Iris pigment epithelial cell (primary cell): ENCODE measurements at regions not wholly inside any gene's neighbourhood (a gene's known extent, or its start where the extent isn't known, plus 50 kb on each side); places are given as distances from the start of the nearest gene placed in this dataset.

Experiments used
- DNase-seq: peaks from one replicate; pipeline ENCODE4 v3.0.0-alpha.2; 2011; ENCODE audit warnings: low read depth

DNA sequence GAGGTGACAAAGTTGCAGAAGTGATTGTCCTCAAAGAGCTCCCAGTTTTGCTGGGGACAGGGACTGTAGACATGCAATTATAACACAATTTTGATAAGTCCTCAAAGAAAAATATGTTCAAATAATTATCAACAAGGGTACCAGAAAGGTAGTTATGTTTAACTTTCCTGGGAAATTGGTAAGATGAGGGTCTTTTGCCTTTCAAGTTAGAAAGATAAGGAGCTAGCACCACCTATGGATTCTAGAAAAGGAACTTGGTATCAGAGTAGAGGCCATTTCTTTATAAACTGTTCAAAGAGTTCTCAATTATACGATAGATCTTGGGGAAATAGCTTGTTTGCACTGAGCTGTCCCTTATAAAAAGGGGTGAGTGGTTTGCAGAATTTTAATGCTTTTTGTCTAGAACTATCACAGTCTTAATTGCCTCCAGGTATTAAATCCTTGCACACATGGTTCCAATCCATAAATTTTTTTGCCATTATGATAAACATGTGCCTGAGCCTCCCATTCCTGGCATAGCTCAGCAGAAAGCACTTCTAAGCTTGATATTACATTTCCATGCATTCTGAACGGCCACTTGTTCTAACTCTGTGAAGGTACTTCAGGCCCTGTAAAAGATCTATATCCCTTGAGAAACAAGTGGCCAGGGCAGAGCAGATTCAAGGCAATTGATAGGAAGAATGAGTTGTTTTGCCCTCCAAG is 247.5 kb upstream of the LRIG1 start:
- no peak for DNase-seq

DNA sequence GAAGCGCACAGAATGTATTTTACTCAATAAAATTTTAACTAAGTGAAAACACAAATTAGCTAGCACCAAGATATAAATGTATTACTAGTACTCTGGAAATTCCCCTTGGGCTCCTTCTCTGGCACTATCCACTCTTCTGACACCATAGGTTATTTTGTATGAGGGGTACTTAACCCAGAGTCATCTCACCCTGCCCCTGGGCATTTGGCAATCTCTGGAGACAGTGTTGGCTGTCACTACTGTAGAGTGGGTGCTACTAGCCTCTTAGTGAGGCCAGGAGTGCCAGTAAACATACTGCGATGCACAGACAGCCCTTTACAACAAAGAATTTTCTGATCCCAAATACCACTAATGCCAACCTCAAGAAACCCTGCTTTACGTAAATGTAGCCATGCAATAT is 246.3 kb upstream of the KBTBD8 start:
- DNase-seq, result no peak

DNA sequence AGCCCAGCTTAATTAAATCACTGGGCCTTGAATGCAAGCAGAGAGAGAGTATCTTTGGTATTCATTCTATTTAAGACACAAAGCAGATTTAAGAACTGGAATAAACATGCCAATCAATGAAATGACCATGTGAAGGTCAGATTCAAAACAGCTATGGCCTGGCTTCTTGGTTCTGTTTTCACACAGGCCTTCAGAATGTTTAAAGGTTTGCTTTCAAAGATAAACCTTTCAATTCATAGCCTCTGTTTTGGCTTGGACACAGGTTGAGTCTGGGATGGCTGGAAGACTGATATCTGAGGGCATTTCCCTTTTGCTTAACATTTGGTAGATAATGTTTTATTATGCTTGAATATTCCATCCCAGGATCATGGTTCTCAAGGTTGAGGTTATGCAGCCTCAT is 244.4 kb upstream of the KBTBD8 start:
- no peak for DNase-seq

DNA sequence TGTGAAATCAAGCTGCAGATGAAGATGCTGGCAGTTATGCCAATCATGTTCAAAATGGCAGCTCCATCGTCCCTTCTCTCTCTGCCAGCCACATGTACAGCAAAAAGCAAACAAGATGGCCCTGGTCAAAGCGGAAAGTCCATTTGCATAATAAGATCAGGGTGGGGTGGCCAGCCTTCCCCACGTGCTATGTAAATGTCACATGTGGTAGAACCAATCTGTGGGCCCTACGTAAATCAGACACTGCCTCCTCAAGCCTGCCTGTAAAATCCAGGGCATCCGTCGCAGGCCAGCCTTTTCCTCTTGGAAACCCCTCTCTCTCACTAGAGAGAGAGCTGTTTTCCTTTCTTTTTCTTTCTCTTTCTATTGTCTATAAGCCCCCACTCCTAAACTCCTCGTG is 243.5 kb upstream of the KBTBD8 start:
- DNase-seq, result no peak

DNA sequence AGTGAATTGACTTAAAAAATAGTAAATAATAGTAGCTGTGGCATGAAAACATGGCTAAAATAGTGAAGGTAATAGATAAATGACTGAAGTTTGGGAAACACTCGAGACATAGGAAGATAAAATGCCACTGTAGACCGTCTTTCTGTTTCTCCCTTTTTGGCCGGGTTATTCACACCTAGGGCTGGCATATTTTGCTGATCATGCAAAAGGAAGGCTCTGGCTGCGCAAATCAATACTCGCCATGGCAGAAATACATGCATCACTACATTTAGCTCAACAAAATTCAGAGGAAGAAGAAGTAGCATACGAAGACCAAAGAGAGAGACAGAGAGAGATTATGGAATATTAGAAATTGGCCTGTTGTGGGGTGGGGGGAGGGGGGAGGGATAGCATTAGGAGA is 242.2 kb upstream of the KBTBD8 start:
- no peak for DNase-seq

DNA sequence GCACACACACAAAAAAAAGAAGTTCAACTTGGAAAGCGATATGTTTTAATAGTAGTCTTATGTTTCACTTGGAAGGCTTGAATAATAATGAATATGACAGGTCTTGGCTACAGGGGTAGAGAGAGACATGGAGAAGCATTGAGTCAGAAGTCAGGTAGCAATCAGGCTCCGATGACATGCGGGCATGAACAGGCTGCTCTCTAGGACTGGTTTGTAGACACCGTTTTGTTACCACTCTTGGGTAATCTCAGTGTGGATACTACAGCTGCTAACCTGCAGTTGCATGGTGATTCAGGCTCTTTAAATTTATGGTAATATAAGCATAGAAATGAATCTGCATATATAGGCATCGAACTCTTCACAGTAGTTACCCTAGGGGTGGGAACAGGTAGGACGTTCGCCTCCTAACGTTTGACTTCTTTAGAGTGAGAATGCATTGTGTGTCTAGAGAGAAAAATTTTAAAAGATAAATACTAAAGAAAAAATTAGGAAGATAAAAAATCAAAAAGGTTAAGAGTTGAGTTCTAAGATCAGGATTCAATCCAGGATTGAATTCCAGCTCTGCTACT is 241.6 kb upstream of the KBTBD8 start:
- DNase-seq, result no peak

DNA sequence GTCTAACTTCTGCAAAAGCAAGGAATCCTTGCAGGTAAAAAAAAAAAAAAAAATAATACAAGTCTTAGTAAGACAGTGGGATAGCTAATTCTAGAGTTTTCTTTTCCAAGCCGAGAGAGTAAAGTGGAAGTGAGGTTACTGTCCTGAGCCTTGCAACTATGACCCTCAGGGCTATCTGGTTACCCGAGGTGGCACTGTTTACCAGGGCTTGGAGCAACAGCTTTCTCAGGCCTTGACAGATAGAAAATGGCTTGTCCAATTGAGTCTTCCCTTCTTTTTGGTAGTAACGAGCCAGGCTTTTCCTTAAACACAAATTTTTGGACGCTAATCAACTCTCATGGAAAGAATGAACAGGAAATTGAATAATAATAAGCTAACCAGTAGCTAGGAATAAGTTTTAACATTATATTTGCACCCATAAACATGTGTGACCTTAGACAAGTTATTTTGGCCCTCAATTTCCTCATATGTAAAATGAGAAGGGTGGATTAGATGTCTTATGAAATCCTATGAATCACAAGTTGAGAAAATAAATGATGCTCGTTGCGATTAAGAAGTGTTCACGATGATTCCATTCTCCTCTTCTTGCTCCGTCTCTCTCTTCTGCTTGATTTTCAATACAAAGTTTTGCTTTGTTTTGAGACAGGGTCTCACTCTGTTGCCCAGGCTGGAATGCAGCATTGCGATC is 236.9 kb upstream of the KBTBD8 start:
- peak; percentile 84 for DNase-seq

DNA sequence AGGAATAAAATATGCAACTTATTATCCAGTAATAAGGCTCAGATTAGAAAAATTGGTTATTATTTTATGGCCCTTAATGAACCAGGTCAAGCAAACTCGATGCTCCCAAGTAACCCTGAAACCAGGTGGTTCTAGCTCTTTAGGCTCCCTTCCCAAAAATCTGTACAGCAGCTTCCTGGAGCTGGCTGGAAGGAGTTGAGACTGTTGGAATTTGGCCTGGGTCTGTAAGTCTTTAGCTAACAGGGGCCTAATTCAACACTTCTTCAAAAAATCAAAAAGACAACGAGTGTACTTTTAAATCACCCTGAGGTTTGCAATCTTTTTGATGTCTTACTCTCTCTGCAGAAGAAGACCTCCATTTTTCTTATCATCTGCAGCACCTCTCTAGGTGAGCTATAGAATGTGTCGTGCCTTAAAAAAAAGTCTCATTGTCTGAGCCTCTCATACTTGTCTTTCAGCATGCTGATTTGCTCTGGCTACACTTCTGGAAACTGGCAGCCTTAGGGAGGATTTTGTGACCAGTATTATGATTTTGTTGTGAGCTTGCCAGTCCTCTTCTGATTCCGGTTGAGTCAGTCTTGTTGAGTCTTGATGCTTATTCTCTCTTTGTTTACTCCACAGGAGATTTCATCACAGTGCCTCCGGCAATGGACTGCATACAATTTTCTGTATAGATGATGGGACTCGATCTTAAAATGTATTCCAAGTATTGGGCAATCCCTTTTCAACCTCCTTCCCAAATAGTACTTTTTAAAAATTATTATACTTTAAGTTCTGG is 235.0 kb upstream of the KBTBD8 start:
- peak; percentile 92 for DNase-seq

DNA sequence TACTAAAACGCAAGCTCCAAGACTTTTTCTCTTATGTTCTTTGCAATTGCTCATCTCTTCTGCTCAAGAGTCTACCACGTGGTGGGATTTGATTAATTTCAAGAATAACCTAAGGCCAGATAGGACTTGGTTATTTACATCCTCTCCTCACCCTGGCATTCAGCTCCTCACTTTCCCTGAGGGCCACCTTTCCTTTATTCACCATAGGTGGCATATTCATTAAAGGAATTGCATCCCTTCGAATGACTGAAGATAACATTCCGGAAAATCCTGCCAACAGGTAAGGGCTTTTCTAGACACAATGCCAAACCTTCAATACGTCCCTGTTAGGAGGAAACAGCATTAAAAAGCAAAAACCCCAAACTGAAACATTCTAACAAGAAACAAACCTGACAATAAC is 220.0 kb upstream of the KBTBD8 start:
- no peak for DNase-seq

DNA sequence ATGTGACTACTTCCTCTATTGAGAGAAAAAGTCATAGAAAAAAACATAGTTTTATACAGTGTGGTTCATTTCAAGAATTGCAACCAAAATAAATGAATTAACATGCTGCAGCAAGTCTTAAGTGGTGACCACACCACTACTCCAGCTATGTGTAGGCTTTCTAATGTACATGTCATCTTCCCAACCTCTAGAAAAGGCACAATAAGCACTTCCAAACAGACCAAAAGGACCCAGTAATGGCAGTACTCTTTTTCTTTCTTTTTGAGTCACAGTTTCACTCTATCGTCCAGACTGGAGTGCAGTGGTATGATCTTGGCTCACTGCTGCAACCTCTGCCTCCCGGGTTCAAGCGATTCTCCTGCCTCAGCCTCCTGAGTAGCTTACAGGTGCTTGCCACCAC is 219.3 kb upstream of the KBTBD8 start:
- DNase-seq, result no peak

DNA sequence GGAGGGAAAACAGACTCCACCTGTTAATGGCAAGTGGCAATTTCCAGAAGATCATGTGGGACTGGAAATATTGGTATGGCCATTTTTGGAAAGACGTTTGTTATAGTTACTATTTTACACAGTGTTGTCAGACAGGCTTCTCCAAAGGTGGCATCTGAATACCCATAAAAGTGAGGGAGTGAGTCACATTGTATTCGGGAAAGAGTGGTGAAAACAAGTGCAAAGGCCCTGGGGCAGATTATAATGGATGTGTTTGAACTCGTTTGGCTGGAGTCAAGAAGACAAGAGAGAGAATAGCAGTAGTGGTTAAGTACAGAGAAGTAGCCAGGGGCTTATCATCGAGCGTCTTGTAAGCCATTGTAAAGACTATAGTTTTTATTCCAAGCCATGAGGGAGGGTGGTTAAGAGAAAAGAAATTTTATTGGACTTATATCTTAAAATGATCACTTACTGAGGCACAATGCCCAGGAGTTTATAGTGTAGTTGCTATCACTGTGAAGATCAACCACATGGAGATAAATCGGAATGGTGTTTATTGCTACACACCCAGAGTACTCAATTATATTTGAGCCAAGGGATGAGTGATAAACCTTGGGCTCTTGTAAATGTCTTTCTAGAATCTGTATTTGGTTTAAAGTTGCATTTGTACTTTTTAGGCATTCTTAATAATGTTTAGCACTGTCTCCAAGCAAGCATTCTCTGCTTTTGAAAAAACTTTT is 212.8 kb upstream of the KBTBD8 start:
- no peak for DNase-seq

DNA sequence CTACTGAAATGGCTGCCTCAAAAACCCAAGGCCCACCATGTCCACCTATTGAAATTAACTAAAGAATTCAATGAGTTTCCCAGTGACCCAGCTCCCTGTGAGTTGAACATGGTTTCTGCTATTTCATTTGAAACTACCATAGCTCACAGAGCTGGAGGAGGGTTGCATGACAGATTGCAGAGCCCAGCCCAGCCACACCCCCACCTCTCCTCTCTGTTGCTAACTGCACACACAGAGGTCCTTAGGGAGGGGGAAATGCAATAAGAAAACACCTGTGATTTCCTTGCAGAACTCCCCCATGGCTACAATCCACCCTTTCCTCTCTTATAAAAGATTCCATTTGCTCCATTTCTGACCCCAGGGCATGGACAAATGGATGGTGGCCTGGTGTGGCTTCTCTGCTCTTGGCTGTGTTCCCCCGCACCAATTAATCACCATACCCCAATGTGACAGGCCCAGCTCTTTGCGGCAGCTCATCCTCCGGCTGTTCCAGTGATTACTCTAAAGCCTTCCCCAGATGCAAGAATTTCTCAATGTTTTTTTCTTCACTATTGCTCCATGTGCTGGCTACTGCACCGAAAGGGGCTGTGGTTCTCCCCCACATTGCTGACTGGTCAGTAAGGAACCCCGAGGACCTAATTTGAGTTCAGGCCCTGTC is 208.4 kb upstream of the KBTBD8 start:
- no peak for DNase-seq

DNA sequence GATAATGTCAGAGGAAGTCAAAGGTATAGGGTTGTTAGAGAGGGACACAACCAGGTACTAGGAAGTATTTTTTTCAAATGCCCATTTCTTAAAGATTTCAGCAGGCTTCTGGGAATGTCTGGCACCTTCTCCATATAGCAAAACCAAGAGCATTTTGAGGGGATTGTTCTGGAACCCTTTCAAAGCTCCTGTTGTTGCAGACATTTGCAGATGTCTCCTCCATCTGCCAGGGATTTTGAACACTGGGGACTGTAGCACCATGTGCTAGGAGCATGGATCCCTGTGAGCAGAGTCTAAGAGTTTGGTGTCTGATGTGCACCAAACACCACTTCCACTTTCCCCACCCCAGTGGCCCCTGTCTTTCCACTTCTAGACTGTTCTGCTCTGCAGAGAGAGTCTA is 206.0 kb upstream of the KBTBD8 start:
- DNase-seq, result no peak

DNA sequence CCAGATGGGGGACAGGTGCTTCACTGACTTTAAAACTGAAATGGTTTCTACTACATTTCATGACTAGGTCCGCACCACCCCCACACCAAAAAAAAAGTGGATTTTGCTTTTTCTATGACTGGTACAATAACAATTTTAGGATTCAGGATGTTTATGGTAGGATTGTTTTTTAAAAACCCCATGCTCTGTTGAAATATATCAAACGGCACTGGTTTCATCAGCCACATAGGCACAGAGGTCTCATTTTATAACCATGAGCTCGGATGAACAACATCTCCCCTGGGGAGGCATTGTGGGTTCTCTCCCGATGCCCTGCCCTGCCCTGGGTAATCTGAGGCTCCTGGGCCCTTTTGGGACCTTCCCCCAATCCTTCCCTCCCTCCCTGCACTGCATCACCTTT is 202.7 kb upstream of the KBTBD8 start:
- peak; percentile 16 for DNase-seq

DNA sequence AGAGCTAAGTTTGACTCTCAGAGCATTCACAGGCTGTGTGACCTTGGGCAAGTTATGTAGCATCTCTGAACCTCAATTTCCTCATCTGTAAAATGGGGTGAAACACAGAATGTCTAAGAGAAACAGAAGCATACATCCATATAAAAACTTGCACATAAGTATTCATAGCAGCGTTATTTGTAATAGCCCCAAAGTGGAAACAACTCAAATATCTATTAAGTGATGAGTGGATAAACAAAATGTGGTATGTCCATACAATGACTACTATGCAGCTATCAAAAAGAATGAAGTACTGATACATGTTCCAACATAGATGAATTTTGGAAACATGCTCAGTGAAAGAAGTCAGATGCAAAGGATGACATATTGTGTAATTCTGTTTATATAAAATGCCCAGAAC is 201.8 kb upstream of the KBTBD8 start:
- DNase-seq, result no peak

DNA sequence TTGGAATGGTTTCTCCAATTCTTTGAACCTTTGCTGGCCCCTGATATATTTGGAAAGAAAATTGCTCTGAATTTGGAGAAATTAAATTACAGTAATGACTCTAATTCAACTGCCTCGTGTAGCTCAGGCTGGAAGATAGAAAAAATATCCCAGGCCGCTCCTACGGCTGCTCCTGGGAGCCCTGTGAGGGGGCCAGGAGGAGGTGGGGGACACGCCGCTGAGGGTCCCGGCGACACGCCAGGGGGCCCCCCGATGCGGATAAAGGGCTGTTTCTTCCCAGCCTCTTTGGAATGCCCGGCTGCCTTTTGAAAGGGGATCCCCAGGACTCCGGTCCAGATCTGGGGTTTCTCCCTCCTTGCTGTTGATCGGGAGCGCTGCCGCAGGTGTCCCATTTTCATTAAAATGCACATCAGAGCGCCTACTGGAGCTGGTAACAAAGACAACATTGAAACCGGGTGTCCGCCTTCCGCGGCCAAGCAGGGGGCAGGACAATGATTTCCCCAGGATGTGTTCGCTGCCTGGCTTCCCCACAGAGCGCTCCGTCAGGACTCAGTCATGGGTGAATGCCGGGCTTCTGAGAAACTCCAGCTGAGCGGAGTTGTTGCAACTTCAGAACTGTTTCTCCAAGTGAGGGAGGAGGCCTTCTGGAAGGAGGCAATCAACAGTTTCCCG is 200.1 kb upstream of the KBTBD8 start:
- DNase-seq, result peak; percentile 77

DNA sequence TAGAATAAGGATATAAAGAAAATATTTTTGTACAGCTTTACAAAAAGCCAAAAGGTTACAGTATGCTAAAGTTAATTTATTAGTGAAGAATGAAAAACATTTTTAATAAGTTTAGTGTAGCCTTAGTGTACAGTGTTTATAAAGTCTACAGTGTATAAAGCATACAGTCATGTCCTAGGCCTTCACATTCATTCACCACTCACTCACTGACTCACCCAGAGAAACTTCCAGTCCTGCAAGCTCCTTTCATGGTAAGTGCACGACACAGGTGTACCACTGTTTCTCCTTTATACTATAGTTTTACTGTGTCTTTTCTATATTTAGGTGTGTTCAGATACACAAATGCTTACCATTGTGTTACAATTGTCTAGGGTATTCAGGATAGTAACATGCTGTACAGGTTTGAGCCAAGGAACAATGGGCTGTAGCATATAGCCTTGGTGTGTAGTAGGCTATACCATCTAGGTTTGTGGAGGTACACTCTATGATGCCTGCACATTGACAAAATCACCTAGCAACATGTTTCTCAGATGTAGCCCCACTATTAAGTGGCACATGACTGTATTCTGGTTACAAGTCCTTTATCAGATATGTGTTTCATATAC is 197.1 kb upstream of the KBTBD8 start:
- peak; percentile 48 for DNase-seq

DNA sequence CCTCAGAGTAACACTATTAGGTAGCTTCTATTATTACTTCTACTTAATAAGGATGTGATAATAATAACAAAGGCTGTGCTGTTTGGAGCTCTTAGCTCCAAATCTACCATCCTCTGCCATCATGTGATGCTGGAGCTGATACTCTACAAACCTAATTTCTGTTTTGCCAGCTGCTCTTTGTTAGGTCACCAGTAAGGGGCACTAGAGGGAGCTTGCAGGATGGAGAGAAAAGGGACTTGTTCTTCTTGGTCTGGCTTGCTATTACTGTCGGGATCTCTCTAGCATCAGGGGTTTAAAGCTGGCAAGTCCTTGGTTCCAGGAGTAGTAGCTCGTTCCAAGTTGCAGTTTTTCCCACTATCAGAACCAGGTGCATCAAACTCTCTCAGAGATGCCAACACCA is 194.9 kb upstream of the KBTBD8 start:
- DNase-seq, result no peak

DNA sequence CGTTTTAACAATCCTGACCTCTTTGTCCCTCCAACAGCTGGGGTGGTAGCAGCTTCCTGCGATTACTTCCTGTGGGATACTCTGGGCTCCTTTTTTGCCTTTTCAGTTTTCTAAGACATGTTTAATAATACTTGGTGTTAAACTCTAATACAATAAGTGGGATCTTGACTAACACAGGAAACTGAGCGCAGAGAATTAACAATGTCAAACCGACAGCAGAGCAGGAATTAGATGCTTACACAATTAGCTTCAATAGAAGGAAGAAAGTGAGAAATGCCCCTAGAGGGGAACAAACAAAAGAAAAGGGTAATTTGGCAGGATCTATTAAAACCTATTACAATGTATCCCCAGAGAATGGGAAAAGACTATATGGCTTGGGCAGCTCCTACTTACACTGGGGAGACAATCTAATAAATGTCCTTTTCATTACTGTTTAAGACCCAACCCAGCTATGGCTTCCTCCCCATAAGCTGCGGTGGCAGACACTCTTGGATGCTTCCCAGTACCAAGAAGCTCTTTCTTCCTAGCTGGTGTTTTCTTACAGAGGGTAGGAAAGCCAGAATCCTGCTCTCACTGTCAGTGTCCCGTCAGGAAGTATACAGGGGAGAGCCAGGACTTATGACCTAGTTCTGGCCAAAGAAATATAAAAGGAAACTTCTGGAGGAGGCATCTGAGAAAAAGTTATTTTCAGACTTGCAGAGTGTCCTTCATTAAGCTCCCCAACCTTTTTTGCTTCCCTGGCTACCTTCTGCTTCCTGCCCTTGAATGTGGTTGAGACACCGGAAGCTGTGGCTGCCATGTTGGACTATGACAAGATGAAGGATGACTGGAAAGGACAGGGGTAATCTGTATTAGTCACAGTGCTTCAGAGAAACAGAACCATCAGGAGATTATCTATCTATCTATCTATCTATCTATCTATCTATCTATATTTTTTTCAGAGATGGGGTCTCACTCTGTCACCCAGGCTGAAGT is 194.1 kb upstream of the KBTBD8 start:
- no peak for DNase-seq
